Lower leg skin (tissue), 3 donors: ENCODE measurements at regions not wholly inside any gene's neighbourhood (a gene's known extent, or its start where the extent isn't known, plus 50 kb on each side); places are given as distances from the start of the nearest gene placed in this dataset.
"Not testable (repeated sequence)": the region's sequence is repeated elsewhere in the genome, so short reads cannot be mapped to it uniquely, and the experiment has no call there.

ENCODE experiments used
- CTCF ChIP-seq, 3 donors: fragments of 450-650 bp; IDR thresholded peaks; one replicate each; pipeline ENCODE4 v1.5.1; 2016; ENCODE audit warnings: antibody characterized with exemption in 3 of 3, mild to moderate bottlenecking in 3 of 3, moderate library complexity in 2 of 3
- POLR2A ChIP-seq, 2 donors: fragments of 450-650 bp; IDR thresholded peaks; one replicate each; pipeline ENCODE4 v1.6.1; 2016 to 2017; ENCODE audit warnings: antibody characterized with exemption in 2 of 2, mild to moderate bottlenecking in 1 of 2, moderate library complexity in 1 of 2

- TF ChIP-seq CTCF, POLR2A (IDR thresholded peaks at IDR 0.05): not testable (repeated sequence)
Observed at GRCh38 chr10:47599657-47600056, 76.2 kb upstream of the AGAP9 start.
